Trophoblast cell (in vitro differentiated cells and primary cell): ENCODE measurements at regions not wholly inside any gene's neighbourhood (a gene's known extent, or its start where the extent isn't known, plus 50 kb on each side); places are given as distances from the start of the nearest gene placed in this dataset.

Experiments
- DNase-seq, 2 donors: peaks; one replicate each; pipeline ENCODE4 v3.0.0-alpha.2; 2016
- H2AFZ ChIP-seq: 2 replicates; pipeline ENCODE4 v1.6.1; 2013; ENCODE audit warnings: low read length, moderate library complexity, mild to moderate bottlenecking; ENCODE audit not compliant: insufficient read depth, poor library complexity
- H2AK5ac ChIP-seq: 2 replicates; pipeline ENCODE4 v1.6.1; 2013; ENCODE audit warnings: mild to moderate bottlenecking, low read length
- H2BK120ac ChIP-seq: 2 replicates; pipeline ENCODE4 v1.6.1; 2013; ENCODE audit warnings: low read length, mild to moderate bottlenecking, moderate library complexity; ENCODE audit not compliant: insufficient read depth, poor library complexity
- H2BK12ac ChIP-seq: 2 replicates; pipeline ENCODE4 v1.6.1; 2013; ENCODE audit warnings: mild to moderate bottlenecking, low read length, moderate library complexity
- H2BK5ac ChIP-seq: 2 replicates; pipeline ENCODE4 v1.6.1; 2013; ENCODE audit warnings: low read length, low read depth, moderate library complexity, mild to moderate bottlenecking; ENCODE audit not compliant: poor library complexity
- H3K14ac ChIP-seq: 2 replicates; pipeline ENCODE4 v1.6.1; 2013; ENCODE audit warnings: mild to moderate bottlenecking, low read length
- H3K18ac ChIP-seq: 2 replicates; pipeline ENCODE4 v1.6.1; 2013; ENCODE audit warnings: mild to moderate bottlenecking, low read length
- H3K23ac ChIP-seq: 2 replicates; pipeline ENCODE4 v1.6.1; 2013; ENCODE audit warnings: low read length
- H3K27ac ChIP-seq: 2 replicates; pipeline ENCODE4 v1.5.1; 2013; ENCODE audit warnings: low read depth, mild to moderate bottlenecking, inconsistent platforms, low read length, moderate library complexity
- H3K27me3 ChIP-seq: 2 replicates; pipeline ENCODE4 v1.6.1; 2013; ENCODE audit warnings: inconsistent platforms, mild to moderate bottlenecking, low read length, moderate library complexity; ENCODE audit not compliant: insufficient read depth
- H3K36me3 ChIP-seq, 2 experiments: 1 replicate in 1 of 2; 2 replicates in 1 of 2; pipeline ENCODE4 v1.6.1; 2013; ENCODE audit warnings: low read length in 2 of 2, mild to moderate bottlenecking in 2 of 2, moderate library complexity in 1 of 2; ENCODE audit not compliant: insufficient read depth in 2 of 2, control insufficient read depth in 1 of 2
- H3K4ac ChIP-seq: 2 replicates; pipeline ENCODE4 v1.6.1; 2013; ENCODE audit warnings: low read depth, mild to moderate bottlenecking, low read length, moderate library complexity
- H3K4me1 ChIP-seq, 2 experiments: 1 replicate in 1 of 2; 2 replicates in 1 of 2; pipeline ENCODE4 v1.6.1; 2013; ENCODE audit warnings: low read length in 2 of 2, mild to moderate bottlenecking in 2 of 2, moderate library complexity in 1 of 2; ENCODE audit not compliant: insufficient read depth in 2 of 2, control insufficient read depth in 1 of 2
- H3K4me2 ChIP-seq: 2 replicates; pipeline ENCODE4 v1.6.1; 2013; ENCODE audit warnings: inconsistent platforms, mild to moderate bottlenecking, low read length, moderate library complexity
- H3K4me3 ChIP-seq: 2 replicates; pipeline ENCODE4 v1.5.1; 2013; ENCODE audit warnings: mild to moderate bottlenecking, low read depth, low read length, inconsistent platforms
- H3K79me1 ChIP-seq: one replicate; pipeline ENCODE4 v1.6.1; 2013; ENCODE audit warnings: low read length
- H3K79me2 ChIP-seq: 2 replicates; pipeline ENCODE4 v1.6.1; 2013; ENCODE audit warnings: low read length, mild to moderate bottlenecking; ENCODE audit not compliant: control insufficient read depth, insufficient read depth, poor library complexity
- H3K9ac ChIP-seq: 2 replicates; pipeline ENCODE4 v1.6.1; 2013; ENCODE audit warnings: mild to moderate bottlenecking, low read length
- H3K9me3 ChIP-seq: 2 replicates; pipeline ENCODE4 v1.6.1; 2013; ENCODE audit warnings: low read depth, mild to moderate bottlenecking, control low read depth, inconsistent platforms, low read length; ENCODE audit not compliant: insufficient read depth
- H4K12ac ChIP-seq: 2 replicates; pipeline ENCODE4 v1.6.1; 2013; ENCODE audit warnings: low read depth, mild to moderate bottlenecking, low read length, moderate library complexity
- H4K8ac ChIP-seq: 2 replicates; pipeline ENCODE4 v1.6.1; 2013; ENCODE audit warnings: low read depth, mild to moderate bottlenecking, low read length, moderate library complexity
- H4K91ac ChIP-seq: one replicate; pipeline ENCODE4 v1.6.1; 2013; ENCODE audit warnings: low read depth, mild to moderate bottlenecking, low read length, moderate library complexity
- WGBS: extraction: QIAGEN DNeasy Blood & Tissue Kit; methylation state at CpG from one replicate; pipeline ENCODE4 v1.1.7; 2013; ENCODE audit warnings: missing lambda C conversion rate; ENCODE audit not compliant: insufficient read length, insufficient coverage; ENCODE audit errors: extremely low coverage; 5-methylcytosine and 5-hydroxymethylcytosine counted together

DNA sequence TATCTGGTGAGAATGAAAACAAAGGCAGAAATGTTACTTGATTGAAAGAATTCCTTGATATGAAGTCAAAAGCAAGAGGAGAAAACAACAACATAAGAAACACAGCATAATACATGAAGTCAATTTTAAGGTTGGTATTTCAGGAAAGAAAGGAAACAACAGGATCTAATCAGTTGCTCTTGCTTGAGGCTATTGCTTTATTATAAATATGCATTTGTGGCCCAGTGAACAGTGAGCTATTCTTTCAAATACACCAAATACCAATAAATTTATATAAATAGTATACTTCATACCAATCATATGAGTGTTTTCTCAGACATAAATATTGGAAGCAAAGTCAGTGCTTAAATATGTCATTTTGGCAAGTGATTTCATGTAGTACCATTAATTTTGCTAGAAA is 806.6 kb downstream of the NXPH1 start:
- no peaks in the 10 kb centered on the region for H3K9me3 ChIP-seq
- H3K4me3 ChIP-seq, result no peak overlapping the region
- no peaks in the 10 kb centered on the region for H3K79me1 ChIP-seq
- H4K12ac ChIP-seq, result no peak overlapping the region
- H3K9ac ChIP-seq, result no peak overlapping the region
- no peak for DNase-seq
- no peak overlapping the region for H2AFZ ChIP-seq
- H3K27ac ChIP-seq, result no peak overlapping the region
- no peaks in the 10 kb centered on the region for H3K79me2 ChIP-seq
- no peak overlapping the region for H2BK12ac ChIP-seq
- no peak overlapping the region for H2AK5ac ChIP-seq
- H2BK5ac ChIP-seq, result no peak overlapping the region
- H3K4me1 ChIP-seq, result no peaks in the 10 kb centered on the region
- no peak overlapping the region for H3K14ac ChIP-seq
- no peak overlapping the region for H3K4ac ChIP-seq
- H3K36me3 ChIP-seq, result no peaks in the 10 kb centered on the region
- H2BK120ac ChIP-seq, result no peak overlapping the region
- H3K27me3 ChIP-seq, result no peaks in the 10 kb centered on the region
- no peak overlapping the region for H4K91ac ChIP-seq
- no peak overlapping the region for H4K8ac ChIP-seq
- H3K23ac ChIP-seq, result no peak overlapping the region
- no peak overlapping the region for H3K18ac ChIP-seq
- H3K4me2 ChIP-seq, result no peak overlapping the region

- Histone ChIP-seq H3K4me1 (no peaks in the 10 kb centered on the region), H3K27ac (no peak overlapping the region)
- WGBS, result no CpG with 5 or more reads among the region's 1 CpG
These were observed 808.4 kb downstream of the NXPH1 start for GRCh38 chr7:9241826-9242225.

GRCh38 chr7:9242636-9243035 is 809.2 kb downstream of the NXPH1 start:
- no peak overlapping the region for H3K4ac ChIP-seq
- no peak overlapping the region for H3K27ac ChIP-seq
- no peak overlapping the region for H2BK120ac ChIP-seq
- no peak overlapping the region for H4K12ac ChIP-seq
- H2BK12ac ChIP-seq, result no peak overlapping the region
- no peaks in the 10 kb centered on the region for H3K9me3 ChIP-seq
- no peak overlapping the region for H3K4me3 ChIP-seq
- H3K9ac ChIP-seq, result no peak overlapping the region
- H3K79me1 ChIP-seq, result no peaks in the 10 kb centered on the region
- no peak overlapping the region for H3K23ac ChIP-seq
- H4K8ac ChIP-seq, result no peak overlapping the region
- H2AK5ac ChIP-seq, result no peak overlapping the region
- no peak overlapping the region for H2AFZ ChIP-seq
- H3K4me1 ChIP-seq, result no peaks in the 10 kb centered on the region
- H3K4me2 ChIP-seq, result no peak overlapping the region
- H3K36me3 ChIP-seq, result no peaks in the 10 kb centered on the region
- no peak overlapping the region for H2BK5ac ChIP-seq
- DNase-seq, result no peak
- no peaks in the 10 kb centered on the region for H3K27me3 ChIP-seq
- no peak overlapping the region for H3K14ac ChIP-seq
- no peak overlapping the region for H3K18ac ChIP-seq
- no peaks in the 10 kb centered on the region for H3K79me2 ChIP-seq
- H4K91ac ChIP-seq, result no peak overlapping the region
- WGBS, result no CpG with 5 or more reads among the region's 3 CpGs

More at GRCh38 chr7:9241826-9242225, 808.4 kb downstream of the NXPH1 start:
- no peak overlapping the region for H2AK5ac ChIP-seq
- H3K9me3 ChIP-seq, result no peaks in the 10 kb centered on the region
- H3K79me1 ChIP-seq, result no peaks in the 10 kb centered on the region
- no peak overlapping the region for H2AFZ ChIP-seq
- H3K4me3 ChIP-seq, result no peak overlapping the region
- no peak overlapping the region for H4K8ac ChIP-seq
- no peak for DNase-seq
- no peak overlapping the region for H2BK5ac ChIP-seq
- no peak overlapping the region for H3K4ac ChIP-seq
- H3K4me2 ChIP-seq, result no peak overlapping the region
- no peak overlapping the region for H2BK120ac ChIP-seq
- H4K91ac ChIP-seq, result no peak overlapping the region
- no peak overlapping the region for H2BK12ac ChIP-seq
- no peaks in the 10 kb centered on the region for H3K36me3 ChIP-seq
- H3K9ac ChIP-seq, result no peak overlapping the region
- no peak overlapping the region for H3K18ac ChIP-seq
- no peaks in the 10 kb centered on the region for H3K79me2 ChIP-seq
- H3K14ac ChIP-seq, result no peak overlapping the region
- H4K12ac ChIP-seq, result no peak overlapping the region
- H3K23ac ChIP-seq, result no peak overlapping the region
- H3K27me3 ChIP-seq, result no peaks in the 10 kb centered on the region

DNA sequence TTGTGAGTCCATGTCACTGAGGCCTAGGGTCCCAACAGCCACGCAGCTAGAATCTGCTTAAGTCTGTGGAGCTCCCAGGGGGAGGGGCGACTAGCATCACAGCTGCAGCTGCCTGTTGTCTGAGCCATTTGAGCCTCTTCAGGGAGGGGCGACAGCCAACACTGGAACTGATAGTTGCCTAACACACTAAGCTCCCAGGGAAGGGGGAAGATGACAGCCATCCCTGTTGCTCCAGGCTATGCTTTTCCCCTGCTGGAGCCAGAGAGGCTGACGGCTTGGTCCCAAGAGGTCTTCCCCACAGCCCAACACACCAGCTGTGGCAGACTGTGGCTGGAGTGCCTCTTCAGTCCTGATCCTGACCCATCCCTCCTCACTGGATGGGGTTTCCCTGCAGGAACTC is 817.5 kb downstream of the NXPH1 start:
- Histone ChIP-seq H4K8ac (no peak overlapping the region), H3K23ac (no peak overlapping the region), H3K27me3 (no peaks in the 10 kb centered on the region), H2AFZ (no peak overlapping the region), H2BK120ac (no peak overlapping the region), H3K9me3 (peaks cover 3% of the 10 kb centered on the region), H3K79me1 (no peaks in the 10 kb centered on the region), H3K4me1 (no peaks in the 10 kb centered on the region), H3K4me3 (no peak overlapping the region), H3K4me2 (no peak overlapping the region), H3K27ac (no peak overlapping the region), H2BK12ac (no peak overlapping the region), H3K4ac (no peak overlapping the region), H2BK5ac (no peak overlapping the region), H4K91ac (no peak overlapping the region), H3K79me2 (no peaks in the 10 kb centered on the region), H3K18ac (no peak overlapping the region), H2AK5ac (no peak overlapping the region), H3K14ac (no peak overlapping the region), H3K9ac (no peak overlapping the region), H4K12ac (no peak overlapping the region), H3K36me3 (no peaks in the 10 kb centered on the region)
- DNase-seq, result no peak
- WGBS, result no CpG with 5 or more reads among the region's 4 CpGs
